Keratinocyte (primary cell): ENCODE measurements at regions not wholly inside any gene's neighbourhood (a gene's known extent, or its start where the extent isn't known, plus 50 kb on each side); places are given as distances from the start of the nearest gene placed in this dataset.

ENCODE experiments used
- CTCF ChIP-seq, 3 experiments: IDR thresholded peaks in 1 of 3; conservative IDR thresholded peaks in 1 of 3; optimal IDR thresholded peaks in 1 of 3; 2 replicates in 2 of 3; 3 replicates in 1 of 3; pipeline versions ENCODE3 to v1.5.1; 2011; ENCODE audit warnings: low read length in 3 of 3, mild to moderate bottlenecking in 3 of 3, moderate library complexity in 2 of 3, control low read depth in 1 of 3, inconsistent platforms in 1 of 3; ENCODE audit not compliant: insufficient read depth in 2 of 3; ENCODE audit errors: extremely low read depth in 1 of 3
- EZH2 ChIP-seq: IDR thresholded peaks from one replicate; pipeline ENCODE4 v1.6.1; 2012; ENCODE audit warnings: inconsistent platforms, mild to moderate bottlenecking, low read length, moderate library complexity

- TF ChIP-seq CTCF (optimal IDR thresholded peaks at IDR 0.05 in 1 of 3, IDR thresholded peaks at IDR 0.05 in 1 of 3, conservative IDR thresholded peaks at IDR 0.05 in 1 of 3; ENCODE audit: extremely low read depth in 1 of 3, insufficient read depth in 2 of 3, low read length in 3 of 3), result no peak
- TF ChIP-seq EZH2, result no peak
Measured at GRCh38 chr4:126486377-126486776, 1146.4 kb upstream of the INTU start.
